HEK293 (cell line): ENCODE measurements at regions not wholly inside any gene's neighbourhood (a gene's known extent, or its start where the extent isn't known, plus 50 kb on each side); places are given as distances from the start of the nearest gene placed in this dataset.

Experiments
- CTCF ChIA-PET: fragments of 350-600 bp; formaldehyde crosslinking; extraction: SDS; loops from one replicate; lab custom pipeline; 2021; ENCODE audit warnings: antibody characterized with exemption; lab: Yijun Ruan, JAX
- POLR2A ChIA-PET: fragments of 300-600 bp; formaldehyde crosslinking; extraction: SDS; loops from one replicate; lab custom pipeline; 2020; ENCODE audit warnings: antibody characterized with exemption, inconsistent platforms; lab: Yijun Ruan, JAX
- H3K27ac ChIP-seq: fragments of 200-500 bp; sonication (Bioruptor generic); 2 replicates; pipeline ENCODE4 v1.5.1; 2014; ENCODE audit warnings: low read depth, low read length, control low read depth, inconsistent platforms; ENCODE audit errors: extremely low read depth
- H3K36me3 ChIP-seq, 2 experiments: fragments of 200-500 bp in 1 of 2; sonication (Bioruptor generic) in 1 of 2; 1 replicate in 1 of 2; 2 replicates in 1 of 2; pipeline ENCODE4 v1.5.1; 2014 to 2017; ENCODE audit warnings: inconsistent platforms in 2 of 2, low read length in 2 of 2; ENCODE audit not compliant: control insufficient read depth in 2 of 2, insufficient read depth in 1 of 2
- H3K4me1 ChIP-seq: fragments of 200-500 bp; sonication (Bioruptor generic); 2 replicates; pipeline ENCODE4 v1.5.1; 2014; ENCODE audit warnings: mild to moderate bottlenecking, low read length, inconsistent platforms; ENCODE audit not compliant: control insufficient read depth, insufficient read depth
- H3K4me3 ChIP-seq: 2 replicates; pipeline ENCODE4 v1.5.1; 2011; ENCODE audit warnings: low read depth, mild to moderate bottlenecking, control low read depth, low read length, moderate library complexity
- H3K9me3 ChIP-seq: fragments of 200-500 bp; sonication (Bioruptor generic); 2 replicates; pipeline ENCODE4 v1.5.1; 2014; ENCODE audit warnings: low read depth, low read length, inconsistent platforms; ENCODE audit not compliant: control insufficient read depth, insufficient read depth
- ATF2 ChIP-seq: fragments of 450-650 bp; formaldehyde crosslinking; IDR thresholded peaks from 2 replicates; pipeline ENCODE4 v1.5.1; 2016; ENCODE audit warnings: missing biosample characterization, missing genetic modification characterization, low read depth
- BCL11A ChIP-seq: fragments of 450-650 bp; formaldehyde crosslinking; IDR thresholded peaks from 2 replicates; pipeline ENCODE4 v1.5.1; 2016; ENCODE audit warnings: low read depth, missing biosample characterization, missing genetic modification characterization
- RBAK ChIP-seq: fragments of 450-650 bp; formaldehyde crosslinking; IDR thresholded peaks from 2 replicates; pipeline ENCODE4 v1.5.1; 2016; ENCODE audit warnings: missing biosample characterization, missing genetic modification characterization
- SCRT1 ChIP-seq: fragments of 450-650 bp; formaldehyde crosslinking; IDR thresholded peaks from 2 replicates; pipeline ENCODE4 v1.5.1; 2016; ENCODE audit warnings: missing biosample characterization, missing genetic modification characterization, borderline replicate concordance
- SETDB1 ChIP-seq: IDR thresholded peaks from one replicate; pipeline ENCODE4 v1.6.1; 2017; ENCODE audit warnings: mild to moderate bottlenecking, low read length, moderate library complexity, mixed read lengths; ENCODE audit not compliant: insufficient read length
- TSHZ1 ChIP-seq: fragments of 450-650 bp; formaldehyde crosslinking; IDR thresholded peaks from 2 replicates; pipeline ENCODE4 v1.5.1; 2016; ENCODE audit warnings: missing biosample characterization, missing genetic modification characterization, borderline replicate concordance
- ZBTB1 ChIP-seq: fragments of 450-650 bp; formaldehyde crosslinking; IDR thresholded peaks from 2 replicates; pipeline ENCODE4 v1.5.1; 2016; ENCODE audit warnings: missing biosample characterization, missing genetic modification characterization
- ZNF23 ChIP-seq: fragments of 450-650 bp; formaldehyde crosslinking; IDR thresholded peaks from 2 replicates; pipeline ENCODE4 v1.5.1; 2016; ENCODE audit warnings: missing biosample characterization, missing genetic modification characterization, borderline replicate concordance
- ZNF521 ChIP-seq: fragments of 450-650 bp; formaldehyde crosslinking; IDR thresholded peaks from 2 replicates; pipeline ENCODE4 v1.5.1; 2017; ENCODE audit warnings: missing biosample characterization, mild to moderate bottlenecking, missing genetic modification characterization
- ZNF560 ChIP-seq: fragments of 450-650 bp; formaldehyde crosslinking; IDR thresholded peaks from 2 replicates; pipeline ENCODE4 v1.5.1; 2017; ENCODE audit warnings: missing biosample characterization, missing genetic modification characterization, borderline replicate concordance
- ZNF580 ChIP-seq: fragments of 450-650 bp; formaldehyde crosslinking; IDR thresholded peaks from 2 replicates; pipeline ENCODE4 v1.5.1; 2016; ENCODE audit warnings: missing biosample characterization, missing genetic modification characterization
- ZNF624 ChIP-seq: fragments of 450-650 bp; formaldehyde crosslinking; IDR thresholded peaks from 2 replicates; pipeline ENCODE4 v1.5.1; 2017; ENCODE audit warnings: missing biosample characterization, missing genetic modification characterization
- ZNF654 ChIP-seq: fragments of 450-650 bp; formaldehyde crosslinking; IDR thresholded peaks from 2 replicates; pipeline ENCODE4 v1.5.1; 2016; ENCODE audit warnings: low read depth, missing biosample characterization, missing genetic modification characterization
- ZNF830 ChIP-seq: fragments of 450-650 bp; IDR thresholded peaks from 2 replicates; pipeline ENCODE4 v1.5.0; 2018; ENCODE audit warnings: missing biosample characterization, missing genetic modification characterization, low read depth, mild to moderate bottlenecking, moderate library complexity
- ZNF837 ChIP-seq: fragments of 450-650 bp; formaldehyde crosslinking; IDR thresholded peaks from 2 replicates; pipeline ENCODE4 v1.5.1; 2016; ENCODE audit warnings: missing biosample characterization, missing genetic modification characterization
- TF ChIP-seq, protein P1 (sequence below): fragments of 450-650 bp; formaldehyde crosslinking; IDR thresholded peaks from 2 replicates; pipeline ENCODE4 v1.5.1; 2017; ENCODE audit warnings: missing biosample characterization, missing genetic modification characterization
- TF ChIP-seq, protein P2 (sequence below): fragments of 450-650 bp; formaldehyde crosslinking; IDR thresholded peaks from 2 replicates; pipeline ENCODE4 v1.5.1; 2016; ENCODE audit warnings: missing biosample characterization, missing genetic modification characterization

DNA sequence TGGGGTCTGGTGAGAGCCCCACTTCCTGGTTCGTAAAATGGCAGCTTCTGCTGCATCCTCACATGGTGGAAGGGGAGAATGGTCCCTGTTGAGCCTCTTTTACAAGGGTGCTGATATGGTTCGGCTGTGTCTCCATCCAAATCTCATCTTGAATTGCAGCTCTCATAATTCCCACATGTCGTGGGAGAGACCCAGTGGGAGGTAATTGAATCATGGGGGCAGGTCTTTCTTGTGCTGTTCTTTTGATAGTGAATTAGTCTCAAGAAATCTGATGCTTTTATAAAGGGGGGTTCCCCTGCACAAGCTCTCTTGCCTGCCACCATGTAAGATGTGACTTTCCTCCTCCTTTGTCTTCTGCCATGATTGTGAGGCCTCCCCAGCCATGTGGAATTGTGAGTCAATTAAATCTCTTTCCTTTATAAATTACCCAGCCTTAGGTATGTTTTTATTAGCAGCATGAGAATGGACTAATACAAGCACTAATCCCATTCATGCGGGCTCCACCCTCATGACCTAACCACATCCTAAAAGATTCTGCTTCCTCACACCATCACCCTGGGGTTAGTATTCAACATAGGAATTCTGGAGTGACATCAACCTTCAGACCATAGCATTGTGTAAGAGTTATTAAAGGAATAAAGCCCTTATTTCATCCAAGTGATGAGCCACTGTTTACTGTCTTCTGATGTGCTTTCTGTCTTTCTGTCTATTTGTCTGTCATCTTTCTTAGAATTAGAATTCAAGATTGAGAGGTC, 159.0 kb upstream of the IRS2 start:
- TF ChIP-seq ZNF624 (tag by site-specific recombination) (no peak), SETDB1 (no peak), BCL11A (tag by site-specific recombination) (no peak)

GRCh38 chr13:109941951-109942350, 155.6 kb upstream of the IRS2 start:
- no peak overlapping the region for H3K4me3 ChIP-seq
- H3K4me1 ChIP-seq = no peaks in the 10 kb centered on the region
- ChIA-PET CTCF (no interaction called here), POLR2A (no interaction called here)
- H3K27ac ChIP-seq = no peak overlapping the region
- H3K36me3 ChIP-seq = no peaks in the 10 kb centered on the region
- no peaks in the 10 kb centered on the region for H3K9me3 ChIP-seq
- TF ChIP-seq ZNF23 (no peak), RBAK (tag by site-specific recombination) (no peak), ZNF580 (tag by site-specific recombination) (no peak), ZNF654 (no peak), TSHZ1 (tag by site-specific recombination) (no peak), ZNF521 (tag by site-specific recombination) (no peak), ZNF830 (tag by site-specific recombination) (no peak), ZBTB1 (tag by site-specific recombination) (no peak), ATF2 (tag by site-specific recombination) (no peak), SCRT1 (tag by site-specific recombination) (no peak), ZNF837 (tag by site-specific recombination) (no peak), ZNF560 (no peak)
- TF ChIP-seq, protein P1, sequence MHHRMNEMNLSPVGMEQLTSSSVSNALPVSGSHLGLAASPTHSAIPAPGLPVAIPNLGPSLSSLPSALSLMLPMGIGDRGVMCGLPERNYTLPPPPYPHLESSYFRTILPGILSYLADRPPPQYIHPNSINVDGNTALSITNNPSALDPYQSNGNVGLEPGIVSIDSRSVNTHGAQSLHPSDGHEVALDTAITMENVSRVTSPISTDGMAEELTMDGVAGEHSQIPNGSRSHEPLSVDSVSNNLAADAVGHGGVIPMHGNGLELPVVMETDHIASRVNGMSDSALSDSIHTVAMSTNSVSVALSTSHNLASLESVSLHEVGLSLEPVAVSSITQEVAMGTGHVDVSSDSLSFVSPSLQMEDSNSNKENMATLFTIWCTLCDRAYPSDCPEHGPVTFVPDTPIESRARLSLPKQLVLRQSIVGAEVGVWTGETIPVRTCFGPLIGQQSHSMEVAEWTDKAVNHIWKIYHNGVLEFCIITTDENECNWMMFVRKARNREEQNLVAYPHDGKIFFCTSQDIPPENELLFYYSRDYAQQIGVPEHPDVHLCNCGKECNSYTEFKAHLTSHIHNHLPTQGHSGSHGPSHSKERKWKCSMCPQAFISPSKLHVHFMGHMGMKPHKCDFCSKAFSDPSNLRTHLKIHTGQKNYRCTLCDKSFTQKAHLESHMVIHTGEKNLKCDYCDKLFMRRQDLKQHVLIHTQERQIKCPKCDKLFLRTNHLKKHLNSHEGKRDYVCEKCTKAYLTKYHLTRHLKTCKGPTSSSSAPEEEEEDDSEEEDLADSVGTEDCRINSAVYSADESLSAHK (tag by site-specific recombination) = no peak
- TF ChIP-seq, protein P2, sequence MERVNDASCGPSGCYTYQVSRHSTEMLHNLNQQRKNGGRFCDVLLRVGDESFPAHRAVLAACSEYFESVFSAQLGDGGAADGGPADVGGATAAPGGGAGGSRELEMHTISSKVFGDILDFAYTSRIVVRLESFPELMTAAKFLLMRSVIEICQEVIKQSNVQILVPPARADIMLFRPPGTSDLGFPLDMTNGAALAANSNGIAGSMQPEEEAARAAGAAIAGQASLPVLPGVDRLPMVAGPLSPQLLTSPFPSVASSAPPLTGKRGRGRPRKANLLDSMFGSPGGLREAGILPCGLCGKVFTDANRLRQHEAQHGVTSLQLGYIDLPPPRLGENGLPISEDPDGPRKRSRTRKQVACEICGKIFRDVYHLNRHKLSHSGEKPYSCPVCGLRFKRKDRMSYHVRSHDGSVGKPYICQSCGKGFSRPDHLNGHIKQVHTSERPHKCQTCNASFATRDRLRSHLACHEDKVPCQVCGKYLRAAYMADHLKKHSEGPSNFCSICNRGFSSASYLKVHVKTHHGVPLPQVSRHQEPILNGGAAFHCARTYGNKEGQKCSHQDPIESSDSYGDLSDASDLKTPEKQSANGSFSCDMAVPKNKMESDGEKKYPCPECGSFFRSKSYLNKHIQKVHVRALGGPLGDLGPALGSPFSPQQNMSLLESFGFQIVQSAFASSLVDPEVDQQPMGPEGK = no peak

More for the DNA sequence above, 159.0 kb upstream of the IRS2 start:
- no peak overlapping the region for H3K4me3 ChIP-seq
- CTCF ChIA-PET = no interaction called here
- H3K9me3 ChIP-seq = no peaks in the 10 kb centered on the region
- H3K36me3 ChIP-seq = no peaks in the 10 kb centered on the region
- POLR2A ChIA-PET = no interaction called here
- H3K27ac ChIP-seq = no peak overlapping the region
- no peaks in the 10 kb centered on the region for H3K4me1 ChIP-seq
